ENCODE measurements at regions not wholly inside any gene's neighbourhood (a gene's known extent, or its start where the extent isn't known, plus 50 kb on each side); places are given as distances from the start of the nearest gene placed in this dataset.
"Not testable (repeated sequence)": the region's sequence is repeated elsewhere in the genome, so short reads cannot be mapped to it uniquely, and the experiment has no call there.

GRCh38 chr14:30270200-30271161, 288.5 kb upstream of the G2E3 start:
- peak; percentile 70 for DNase-seq

- no peak for DNase-seq
Measured at GRCh38 chr14:30271811-30272323, 287.1 kb upstream of the G2E3 start.

- DNase-seq: no peak
Measured at GRCh38 chr14:30272848-30273832, 285.8 kb upstream of the G2E3 start.

GRCh38 chr14:30275604-30276003, 283.4 kb upstream of the G2E3 start:
- DNase-seq: no peak

DNA sequence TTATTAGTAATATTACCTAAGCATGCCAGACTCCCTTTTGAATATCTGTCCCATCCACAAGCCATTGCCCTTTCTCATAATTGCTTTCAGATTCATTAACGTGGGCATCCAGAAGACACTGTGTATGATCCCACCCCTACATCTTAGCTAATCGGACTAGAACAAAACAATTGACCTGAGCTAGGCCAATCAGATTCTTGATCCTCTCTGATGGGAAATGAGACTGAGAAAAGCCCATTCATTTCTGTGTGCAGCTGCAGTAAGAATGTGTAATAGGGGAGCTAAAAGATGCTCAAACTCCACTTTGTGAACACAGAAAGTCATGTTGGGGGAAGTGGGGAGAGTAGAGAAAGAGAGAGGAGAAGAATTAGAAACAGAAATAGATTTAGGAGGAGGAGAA, 281.7 kb upstream of the G2E3 start:
- DNase-seq: no peak

- not testable (repeated sequence) for DNase-seq
Measured at GRCh38 chr14:30278856-30279255, 280.1 kb upstream of the G2E3 start.

GRCh38 chr14:30283822-30284446, 275.0 kb upstream of the G2E3 start:
- DNase-seq: peak; percentile 41

DNA sequence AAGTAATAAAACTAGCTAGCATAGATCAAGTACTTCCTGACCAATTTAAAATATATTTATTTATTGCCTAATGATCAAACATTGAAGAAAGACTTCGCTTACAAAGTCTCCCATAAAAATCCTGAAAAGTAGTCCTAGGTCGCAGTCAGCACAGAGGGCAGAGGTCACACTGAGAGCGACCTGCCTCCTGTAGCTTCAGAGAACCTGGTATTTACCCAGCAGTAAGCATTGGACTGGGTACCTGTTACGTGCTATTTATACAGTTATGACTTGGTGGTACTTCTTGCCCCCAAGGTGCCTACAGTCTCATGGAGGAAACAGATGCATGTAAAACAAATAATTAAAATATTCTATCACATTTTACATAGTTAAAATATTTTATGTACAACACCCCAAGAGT, 274.1 kb upstream of the G2E3 start:
- DNase-seq: no peak

DNA sequence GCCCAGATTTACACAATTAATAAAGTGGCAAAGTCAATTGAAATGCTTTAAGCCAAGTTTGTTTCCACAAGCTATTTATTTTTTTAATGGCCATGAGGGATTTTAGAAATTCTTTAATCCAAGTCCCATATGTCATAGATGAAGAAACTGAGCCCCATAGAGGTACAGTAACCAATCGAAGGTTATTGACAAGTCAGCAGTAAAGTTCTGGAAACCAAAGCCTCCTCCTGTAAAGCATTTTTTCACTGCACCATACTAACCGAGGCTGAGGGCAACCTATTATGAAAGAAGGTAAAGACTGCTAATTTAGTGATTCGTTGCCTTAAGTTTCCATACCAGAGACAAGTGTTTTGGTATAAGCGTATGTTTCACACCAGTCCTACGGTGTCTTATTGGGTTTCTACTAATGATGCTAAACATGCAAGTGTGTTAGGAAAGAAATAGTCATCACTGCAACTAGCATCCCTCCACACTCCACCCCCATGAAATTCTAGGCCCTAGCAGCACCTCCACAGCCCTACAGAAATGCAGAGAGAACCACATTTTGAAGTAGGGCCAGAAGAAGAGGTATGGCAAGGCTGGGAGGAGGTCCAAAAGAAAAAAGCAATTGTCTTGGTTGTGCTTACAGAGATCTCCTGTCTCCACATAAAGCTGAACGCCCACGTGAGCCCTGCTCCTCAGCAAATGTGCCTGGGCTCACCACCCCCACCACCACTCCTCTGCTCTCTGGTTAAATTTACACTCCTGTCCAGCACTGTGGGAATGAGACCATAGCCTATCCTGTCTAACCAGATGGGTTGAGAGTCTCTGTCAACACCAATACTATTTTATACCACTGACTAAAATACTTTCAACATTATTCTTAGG, 271.1 kb upstream of the G2E3 start:
- no peak for DNase-seq

- no peak for DNase-seq
Measured at GRCh38 chr14:30290001-30290400, 269.0 kb upstream of the G2E3 start.

DNA sequence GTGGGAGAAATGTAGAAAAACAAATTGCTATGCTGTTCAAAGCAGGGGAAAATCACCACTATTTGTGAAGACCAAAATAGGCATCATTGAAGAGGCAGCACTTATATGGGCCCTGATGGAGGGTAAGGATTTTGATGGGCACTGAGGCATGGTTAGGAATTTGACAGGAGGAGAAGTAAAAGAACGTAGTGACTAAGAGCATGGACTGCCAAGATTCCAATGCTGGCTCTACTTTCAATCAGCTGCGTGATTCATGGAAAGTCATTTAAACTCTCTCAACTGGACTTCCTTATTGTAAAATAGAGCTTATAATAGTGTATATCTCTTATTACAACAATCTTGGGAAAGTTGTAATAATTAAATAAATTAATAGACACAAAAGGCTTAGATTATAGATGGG, 267.7 kb upstream of the G2E3 start:
- DNase-seq: no peak

- DNase-seq: no peak
Measured at GRCh38 chr14:30292541-30292940, 266.4 kb upstream of the G2E3 start.

DNA sequence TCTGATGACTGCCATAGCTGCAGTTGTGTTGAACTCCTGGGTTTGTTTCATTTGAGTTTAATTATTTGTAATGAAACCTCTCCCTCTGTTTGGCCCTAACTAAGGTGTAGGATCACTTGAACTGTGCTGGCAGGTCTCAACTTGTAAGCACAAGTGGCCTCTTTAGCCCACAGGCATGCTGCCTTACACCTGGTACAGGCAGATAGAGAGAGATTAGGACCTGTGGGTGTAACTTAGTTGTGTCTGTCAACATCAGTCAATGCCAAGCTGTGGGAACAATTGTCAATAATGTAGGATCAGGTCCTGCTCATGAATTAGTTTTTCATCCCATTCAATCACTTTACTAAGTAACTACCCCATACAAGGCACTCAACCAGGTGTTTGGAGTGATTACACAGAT, 263.0 kb upstream of the G2E3 start:
- no peak for DNase-seq

DNA sequence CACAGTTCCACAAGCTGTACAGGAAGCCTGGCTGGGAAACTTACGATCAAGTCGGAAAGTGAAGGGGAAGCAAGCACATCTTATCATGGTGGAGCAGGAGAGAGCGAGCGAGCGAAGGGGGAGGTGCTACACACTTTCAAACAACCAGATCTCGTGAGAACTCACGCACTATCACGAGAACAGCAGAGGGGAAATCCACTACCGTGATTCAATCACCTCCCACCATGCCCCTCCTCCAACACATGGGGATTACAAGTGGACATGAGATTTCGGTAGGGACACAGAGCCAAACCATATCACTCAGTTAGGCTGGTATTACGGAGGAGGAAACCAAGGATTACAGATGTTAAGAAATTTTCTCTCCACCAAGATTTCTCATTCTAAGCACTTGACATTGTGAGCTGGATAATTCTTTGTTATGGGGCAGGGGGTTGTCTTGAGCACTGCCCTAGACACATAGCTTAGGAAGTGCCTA, 262.0 kb upstream of the G2E3 start:
- DNase-seq: no peak

GRCh38 chr14:30297876-30298795, 260.8 kb upstream of the G2E3 start:
- DNase-seq: no peak

DNA sequence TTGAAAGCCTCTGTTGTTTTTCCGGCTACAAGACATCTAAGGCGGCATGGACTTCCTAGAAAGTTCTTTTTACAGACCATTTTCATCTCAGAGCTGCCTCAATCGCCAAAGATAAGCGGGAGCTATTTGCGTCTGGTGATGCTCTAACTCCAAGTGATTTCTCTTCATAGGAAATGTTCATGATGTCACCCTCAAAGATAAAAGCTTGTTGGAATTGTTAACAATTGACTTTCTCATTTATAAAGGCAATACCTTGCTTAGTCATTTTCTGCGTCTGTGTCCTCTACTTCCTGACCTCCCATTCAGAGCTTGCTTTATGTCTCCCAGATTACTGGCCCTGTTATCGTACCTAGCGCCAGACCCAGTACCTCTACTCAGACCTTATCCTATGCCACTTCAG, 259.0 kb upstream of the G2E3 start:
- no peak for DNase-seq

DNA sequence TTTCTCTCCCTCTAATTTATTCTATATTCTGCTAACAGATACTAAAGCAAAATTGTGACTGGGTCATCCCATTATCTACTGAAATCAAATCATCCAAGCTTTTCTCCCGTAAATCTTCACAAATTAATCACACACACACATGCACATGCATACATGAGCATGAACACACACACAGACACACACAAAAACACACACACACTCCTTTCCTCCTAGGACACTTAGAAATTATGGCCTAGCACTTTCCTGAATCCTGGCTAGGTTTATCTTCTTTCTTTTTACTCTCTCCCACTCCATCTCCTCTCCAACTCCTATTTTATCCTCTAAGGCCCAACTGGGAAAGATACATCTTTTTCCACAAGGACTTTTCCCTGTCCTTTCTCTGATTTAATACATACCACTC, 255.6 kb upstream of the G2E3 start:
- no peak for DNase-seq

DNA sequence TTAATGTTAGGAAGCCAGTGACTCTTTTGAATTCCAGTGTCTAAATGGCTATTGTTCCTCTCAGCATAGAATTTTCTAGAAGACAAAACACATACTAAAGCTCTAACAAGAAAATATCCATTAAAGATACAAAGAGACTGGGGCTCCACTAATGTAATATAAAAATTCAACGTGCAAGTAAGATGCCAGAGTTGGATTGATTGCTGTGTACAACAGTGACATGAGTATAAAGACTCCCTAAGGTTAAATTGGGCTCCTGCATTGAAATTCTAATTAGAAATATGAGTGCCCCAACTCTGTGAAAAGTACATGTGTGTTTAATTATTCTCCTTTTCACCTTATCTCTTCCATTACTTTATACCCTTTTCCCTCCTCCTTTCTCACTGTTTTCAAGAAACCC, 253.6 kb upstream of the G2E3 start:
- DNase-seq: no peak

GRCh38 chr14:30309405-30309804, 249.6 kb upstream of the G2E3 start:
- DNase-seq: no peak

GRCh38 chr14:30312214-30312613, 246.7 kb upstream of the G2E3 start:
- no peak for DNase-seq

GRCh38 chr14:30317729-30318128, 241.2 kb upstream of the G2E3 start:
- no peak for DNase-seq

Data from hematopoietic multipotent progenitor cell treated with erythropoietin and hydrocortisone succinate and interleukin-3 and kit ligand, for 8 days (in vitro differentiated cells).